ENCODE measurements at regions not wholly inside any gene's neighbourhood (a gene's known extent, or its start where the extent isn't known, plus 50 kb on each side); places are given as distances from the start of the nearest gene placed in this dataset.

- intact Hi-C loops (cut with DNase I) = no loop called here
These were observed 124.6 kb upstream of the BCL2L14 start for GRCh38 chr12:11946161-11946560.

DNA sequence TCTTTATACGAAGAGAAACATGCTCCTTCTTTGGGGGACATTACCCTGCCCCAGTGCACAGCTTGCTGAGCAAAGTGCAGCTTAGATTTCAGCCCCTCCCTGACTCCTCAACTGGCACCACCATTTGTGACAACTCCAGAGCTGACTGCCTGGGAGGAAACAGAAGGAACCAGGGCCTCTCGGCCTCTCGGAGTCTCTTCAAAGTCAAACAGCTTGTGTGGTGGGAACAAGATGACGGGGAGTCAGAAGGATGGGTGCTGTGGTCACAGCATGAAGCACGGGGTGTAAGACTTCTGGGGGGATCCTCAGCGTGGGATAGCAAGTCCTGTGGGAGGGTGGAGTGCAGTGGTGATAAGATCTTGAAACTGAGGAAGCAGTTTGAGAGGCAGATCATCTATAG is 123.5 kb upstream of the BCL2L14 start:
- Histone ChIP-seq H3K4me3 (ENCODE audit: low read length in 2 of 2) (no peak overlapping the region), H3K4me1 (ENCODE audit: control insufficient read depth in 1 of 2, insufficient read depth in 2 of 2, low read length in 2 of 2) (no peaks in the 10 kb centered on the region), H3K27me3 (ENCODE audit: control insufficient read depth in 1 of 2, insufficient read depth in 2 of 2, low read length in 1 of 2) (no peaks in the 10 kb centered on the region), H3K36me3 (ENCODE audit: control insufficient read depth in 1 of 2, insufficient read depth in 2 of 2, low read length in 1 of 2) (no peaks in the 10 kb centered on the region), H3K9me3 (ENCODE audit: control insufficient read depth, low read length) (no peaks in the 10 kb centered on the region), H3K27ac (ENCODE audit: low read depth in 1 of 2, low read length in 2 of 2) (no peak overlapping the region)
- ATAC-seq (ENCODE audit: low FRiP score) = no peak
- intact Hi-C loops (cut with DNase I) = no loop called here
- DNase-seq = no peak
- 81 to 85% methylated on average over 6 of the region's 6 CpGs for WGBS, 2 donors

More at GRCh38 chr12:11946161-11946560, 124.6 kb upstream of the BCL2L14 start:
- WGBS, 2 donors = 96% methylated on average over 13 of the region's 13 CpGs
- no peak for DNase-seq
- no peak overlapping the region for H3K27ac ChIP-seq (ENCODE audit: low read depth in 1 of 2, low read length in 2 of 2)
- no peaks in the 10 kb centered on the region for H3K36me3 ChIP-seq (ENCODE audit: control insufficient read depth in 1 of 2, insufficient read depth in 2 of 2, low read length in 1 of 2)
- H3K27me3 ChIP-seq (ENCODE audit: control insufficient read depth in 1 of 2, insufficient read depth in 2 of 2, low read length in 1 of 2) = no peaks in the 10 kb centered on the region
- H3K4me3 ChIP-seq (ENCODE audit: low read length in 2 of 2) = no peak overlapping the region
- no peaks in the 10 kb centered on the region for H3K9me3 ChIP-seq (ENCODE audit: control insufficient read depth, low read length)
- no peak for ATAC-seq (ENCODE audit: low FRiP score)
- no peaks in the 10 kb centered on the region for H3K4me1 ChIP-seq (ENCODE audit: control insufficient read depth in 1 of 2, insufficient read depth in 2 of 2, low read length in 2 of 2)

- DNase-seq = no peak
- intact Hi-C loops (cut with DNase I) = no loop called here
These were observed 120.9 kb upstream of the BCL2L14 start for GRCh38 chr12:11949738-11950411.

DNA sequence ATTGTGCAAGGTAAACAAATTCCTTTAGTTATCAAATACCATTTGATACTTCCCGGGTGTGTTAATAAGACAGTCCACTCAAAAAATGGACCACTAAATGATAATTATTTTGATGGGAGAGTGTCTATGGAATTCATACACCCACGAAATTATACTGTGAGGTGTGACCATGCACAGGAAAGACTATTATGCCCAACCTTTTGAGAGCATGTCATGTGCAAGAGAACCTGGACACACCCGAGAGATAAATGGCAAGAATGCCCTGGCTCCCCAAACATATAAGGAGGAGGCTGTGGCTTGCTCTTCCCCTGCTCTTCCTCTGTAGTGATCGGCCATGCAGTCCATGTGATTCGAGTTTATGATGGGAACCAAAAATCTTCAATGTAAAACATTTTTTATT is 119.5 kb upstream of the BCL2L14 start:
- intact Hi-C loops (cut with DNase I) = no loop called here
- WGBS, 2 donors = 85 to 92% methylated on average over 5 of the region's 5 CpGs
- H3K36me3 ChIP-seq (ENCODE audit: control insufficient read depth in 1 of 2, insufficient read depth in 2 of 2, low read length in 1 of 2) = no peaks in the 10 kb centered on the region

More at GRCh38 chr12:11949738-11950411, 120.9 kb upstream of the BCL2L14 start:
- Histone ChIP-seq H3K27ac (ENCODE audit: low read depth in 1 of 2, low read length in 2 of 2) (no peak overlapping the region), H3K4me3 (ENCODE audit: low read length in 2 of 2) (no peak overlapping the region), H3K36me3 (ENCODE audit: control insufficient read depth in 1 of 2, insufficient read depth in 2 of 2, low read length in 1 of 2) (no peaks in the 10 kb centered on the region), H3K27me3 (ENCODE audit: control insufficient read depth in 1 of 2, insufficient read depth in 2 of 2, low read length in 1 of 2) (no peaks in the 10 kb centered on the region), H3K9me3 (ENCODE audit: control insufficient read depth, low read length) (no peaks in the 10 kb centered on the region), H3K4me1 (ENCODE audit: control insufficient read depth in 1 of 2, insufficient read depth in 2 of 2, low read length in 2 of 2) (no peaks in the 10 kb centered on the region)
- 49 to 56% methylated on average over 9 of the region's 9 CpGs for WGBS, 2 donors
- ATAC-seq (ENCODE audit: low FRiP score) = no peak

GRCh38 chr12:11953523-11953922 is 117.2 kb upstream of the BCL2L14 start:
- Histone ChIP-seq H3K4me1 (ENCODE audit: control insufficient read depth in 1 of 2, insufficient read depth in 2 of 2, low read length in 2 of 2) (no peaks in the 10 kb centered on the region), H3K9me3 (ENCODE audit: control insufficient read depth, low read length) (no peaks in the 10 kb centered on the region), H3K4me3 (ENCODE audit: low read length in 2 of 2) (no peak overlapping the region), H3K27ac (ENCODE audit: low read depth in 1 of 2, low read length in 2 of 2) (no peak overlapping the region), H3K36me3 (ENCODE audit: control insufficient read depth in 1 of 2, insufficient read depth in 2 of 2, low read length in 1 of 2) (no peaks in the 10 kb centered on the region), H3K27me3 (ENCODE audit: control insufficient read depth in 1 of 2, insufficient read depth in 2 of 2, low read length in 1 of 2) (no peaks in the 10 kb centered on the region)
- DNase-seq (no peak), ATAC-seq (ENCODE audit: low FRiP score) (no peak)
- intact Hi-C loops (cut with DNase I) = no loop called here
- 84 to 90% methylated on average over 7 of the region's 7 CpGs for WGBS, 2 donors

More for the DNA sequence above, 119.5 kb upstream of the BCL2L14 start:
- no peaks in the 10 kb centered on the region for H3K4me1 ChIP-seq (ENCODE audit: control insufficient read depth in 1 of 2, insufficient read depth in 2 of 2, low read length in 2 of 2)
- no peak overlapping the region for H3K4me3 ChIP-seq (ENCODE audit: low read length in 2 of 2)
- ATAC-seq (ENCODE audit: low FRiP score) = no peak
- H3K27me3 ChIP-seq (ENCODE audit: control insufficient read depth in 1 of 2, insufficient read depth in 2 of 2, low read length in 1 of 2) = no peaks in the 10 kb centered on the region
- no peaks in the 10 kb centered on the region for H3K9me3 ChIP-seq (ENCODE audit: control insufficient read depth, low read length)
- no peak overlapping the region for H3K27ac ChIP-seq (ENCODE audit: low read depth in 1 of 2, low read length in 2 of 2)
- DNase-seq = no peak

DNA sequence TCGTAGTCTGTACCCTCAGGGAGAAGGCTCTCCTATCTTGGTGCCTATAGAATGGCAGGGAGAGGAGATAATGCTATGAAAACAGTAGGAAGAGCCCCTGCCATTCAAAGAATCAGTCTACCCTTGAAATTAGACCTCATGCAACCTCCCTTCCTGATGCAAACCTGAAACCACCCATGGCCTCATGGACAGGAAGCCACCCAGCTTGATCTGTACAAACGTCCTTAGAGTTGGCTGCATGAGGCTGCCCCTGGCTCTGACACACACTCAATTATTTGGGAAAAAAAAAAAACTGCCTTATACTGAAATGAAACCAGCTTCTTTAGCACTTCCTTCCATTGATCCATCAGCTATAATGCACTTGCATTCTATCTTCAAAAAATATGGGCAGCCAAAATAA is 116.6 kb upstream of the BCL2L14 start:
- no peak overlapping the region for H3K4me3 ChIP-seq (ENCODE audit: low read length in 2 of 2)
- ATAC-seq (ENCODE audit: low FRiP score) = no peak
- no peak overlapping the region for H3K27ac ChIP-seq (ENCODE audit: low read depth in 1 of 2, low read length in 2 of 2)
- DNase-seq = no peak
- intact Hi-C loops (cut with DNase I) = no loop called here
- WGBS, 2 donors = 61 to 68% methylated on average over 2 of the region's 2 CpGs
- H3K36me3 ChIP-seq (ENCODE audit: control insufficient read depth in 1 of 2, insufficient read depth in 2 of 2, low read length in 1 of 2) = no peaks in the 10 kb centered on the region
- no peaks in the 10 kb centered on the region for H3K27me3 ChIP-seq (ENCODE audit: control insufficient read depth in 1 of 2, insufficient read depth in 2 of 2, low read length in 1 of 2)
- no peaks in the 10 kb centered on the region for H3K4me1 ChIP-seq (ENCODE audit: control insufficient read depth in 1 of 2, insufficient read depth in 2 of 2, low read length in 2 of 2)
- H3K9me3 ChIP-seq (ENCODE audit: control insufficient read depth, low read length) = no peaks in the 10 kb centered on the region

DNA sequence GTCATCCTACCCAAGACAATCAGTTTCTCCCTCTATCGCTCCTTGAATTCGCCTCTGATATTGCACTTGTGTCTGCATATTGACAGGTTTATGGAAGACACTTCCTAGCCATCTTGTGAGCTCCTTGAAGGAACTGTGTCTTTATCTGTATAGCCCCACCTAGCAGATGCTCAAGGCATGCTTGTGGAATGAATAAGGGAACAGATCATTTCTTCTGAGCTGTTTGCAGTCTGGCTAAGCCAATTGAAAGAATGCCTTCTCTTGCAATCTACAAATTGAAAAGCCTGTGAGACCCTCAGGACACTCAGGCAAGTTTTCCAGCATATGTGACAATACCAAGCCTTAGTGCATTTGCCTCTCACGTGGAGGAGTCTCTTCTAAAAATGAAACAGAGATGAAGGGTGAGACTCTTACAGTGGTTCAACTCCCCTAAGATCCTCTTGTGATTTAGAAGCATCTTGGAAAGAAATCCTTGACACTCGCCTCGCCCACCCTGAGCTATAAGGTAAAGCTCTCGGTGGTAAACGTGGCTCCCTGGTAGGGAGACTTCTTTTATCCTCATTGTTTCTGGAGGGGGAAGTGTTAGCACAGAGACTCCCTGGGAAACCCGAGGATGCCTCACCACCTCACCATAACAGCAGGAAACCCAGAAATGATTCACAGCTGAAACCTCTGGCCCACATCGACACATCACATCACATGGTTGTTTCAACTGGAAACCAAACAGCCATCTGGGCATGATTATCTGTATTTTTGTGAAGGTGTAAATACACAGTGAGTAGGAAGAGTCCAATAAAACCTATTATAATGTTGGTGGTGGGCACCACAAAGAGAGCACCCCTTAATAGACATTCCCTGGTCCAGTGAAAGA is 112.3 kb upstream of the BCL2L14 start:
- ATAC-seq (ENCODE audit: low FRiP score) = no peak
- Histone ChIP-seq H3K36me3 (ENCODE audit: control insufficient read depth in 1 of 2, insufficient read depth in 2 of 2, low read length in 1 of 2) (no peaks in the 10 kb centered on the region), H3K9me3 (ENCODE audit: control insufficient read depth, low read length) (no peaks in the 10 kb centered on the region), H3K27ac (ENCODE audit: low read depth in 1 of 2, low read length in 2 of 2) (no peak overlapping the region), H3K4me1 (ENCODE audit: control insufficient read depth in 1 of 2, insufficient read depth in 2 of 2, low read length in 2 of 2) (no peaks in the 10 kb centered on the region), H3K27me3 (ENCODE audit: control insufficient read depth in 1 of 2, insufficient read depth in 2 of 2, low read length in 1 of 2) (no peaks in the 10 kb centered on the region), H3K4me3 (ENCODE audit: low read length in 2 of 2) (no peak overlapping the region)
- WGBS, 2 donors = 79 to 80% methylated on average over 9 of the region's 9 CpGs
- intact Hi-C loops (cut with DNase I) = no loop called here
- DNase-seq = no peak

GRCh38 chr12:11959117-11959823 is 111.5 kb upstream of the BCL2L14 start:
- Histone ChIP-seq H3K27me3 (ENCODE audit: control insufficient read depth in 1 of 2, insufficient read depth in 2 of 2, low read length in 1 of 2) (no peaks in the 10 kb centered on the region), H3K9me3 (ENCODE audit: control insufficient read depth, low read length) (no peaks in the 10 kb centered on the region), H3K4me3 (ENCODE audit: low read length in 2 of 2) (no peak overlapping the region), H3K36me3 (ENCODE audit: control insufficient read depth in 1 of 2, insufficient read depth in 2 of 2, low read length in 1 of 2) (no peaks in the 10 kb centered on the region), H3K4me1 (ENCODE audit: control insufficient read depth in 1 of 2, insufficient read depth in 2 of 2, low read length in 2 of 2) (no peaks in the 10 kb centered on the region), H3K27ac (ENCODE audit: low read depth in 1 of 2, low read length in 2 of 2) (no peak overlapping the region)
- no peak for DNase-seq
- intact Hi-C loops (cut with DNase I) = no loop called here
- WGBS, 2 donors = 87 to 88% methylated on average over 9 of the region's 9 CpGs
- ATAC-seq (ENCODE audit: low FRiP score) = no peak

Measured in aorta (tissue), 5 donors.